ENCODE measurements at regions not wholly inside any gene's neighbourhood (a gene's known extent, or its start where the extent isn't known, plus 50 kb on each side); places are given as distances from the start of the nearest gene placed in this dataset.

- no peak overlapping the region for H3K4me3 ChIP-seq (replicated peaks in 1 of 3)
- no peaks in the 10 kb centered on the region for H3K9me3 ChIP-seq
- H3K36me3 ChIP-seq: no peaks in the 10 kb centered on the region
- DNase-seq: no peak
- TF ChIP-seq POLR2A (IDR thresholded peaks at IDR 0.05): no peak
- H3K4me1 ChIP-seq: no peaks in the 10 kb centered on the region
- H3K27me3 ChIP-seq: no peaks in the 10 kb centered on the region
- WGBS, 2 donors: 36 to 53% methylated on average over 3 of the region's 3 CpGs
- H3K27ac ChIP-seq: no peak overlapping the region
- intact Hi-C loops (cut with DNase I): no loop called here
These were observed 413.5 kb upstream of the GRIA3 start for GRCh38 chrX:122770581-122770980.

GRCh38 chrX:122771933-122772332 is 412.1 kb upstream of the GRIA3 start:
- no peaks in the 10 kb centered on the region for H3K9me3 ChIP-seq
- WGBS, 2 donors: 80 to 82% methylated on average over 4 of the region's 4 CpGs
- no peak for TF ChIP-seq POLR2A (IDR thresholded peaks at IDR 0.05)
- TF ChIP-seq CTCF (IDR thresholded peaks at IDR 0.05): no peak
- H3K36me3 ChIP-seq: no peaks in the 10 kb centered on the region
- DNase-seq: no peak
- no peak overlapping the region for H3K27ac ChIP-seq
- H3K4me1 ChIP-seq: no peaks in the 10 kb centered on the region
- no peaks in the 10 kb centered on the region for H3K27me3 ChIP-seq
- intact Hi-C loops (cut with DNase I): no loop called here
- H3K4me3 ChIP-seq (replicated peaks in 1 of 3): no peak overlapping the region

- intact Hi-C loops (cut with DNase I): no loop called here
- no peaks in the 10 kb centered on the region for H3K27me3 ChIP-seq
- H3K4me1 ChIP-seq: no peaks in the 10 kb centered on the region
- H3K4me3 ChIP-seq (replicated peaks in 1 of 3): no peak overlapping the region
- TF ChIP-seq POLR2A (IDR thresholded peaks at IDR 0.05) (no peak), CTCF (IDR thresholded peaks at IDR 0.05) (no peak)
- 60 to 79% methylated on average over 3 of the region's 3 CpGs for WGBS, 2 donors
- H3K27ac ChIP-seq: no peak overlapping the region
- DNase-seq: no peak
- H3K9me3 ChIP-seq: no peaks in the 10 kb centered on the region
- H3K36me3 ChIP-seq: no peaks in the 10 kb centered on the region
These were observed 406.3 kb upstream of the GRIA3 start for GRCh38 chrX:122777766-122778165.

GRCh38 chrX:122783918-122784317 is 400.2 kb upstream of the GRIA3 start:
- DNase-seq: no peak
- TF ChIP-seq POLR2A (IDR thresholded peaks at IDR 0.05): no peak
- no peak for TF ChIP-seq CTCF (IDR thresholded peaks at IDR 0.05)
- Histone ChIP-seq H3K4me1 (no peaks in the 10 kb centered on the region), H3K4me3 (replicated peaks in 1 of 3) (no peak overlapping the region), H3K27ac (no peak overlapping the region), H3K27me3 (no peaks in the 10 kb centered on the region), H3K36me3 (no peaks in the 10 kb centered on the region), H3K9me3 (no peaks in the 10 kb centered on the region)
- WGBS, 2 donors: 77 to 86% methylated on average over 2 of the region's 2 CpGs
- intact Hi-C loops (cut with DNase I): no loop called here

- H3K36me3 ChIP-seq: no peaks in the 10 kb centered on the region
- H3K27me3 ChIP-seq: no peaks in the 10 kb centered on the region
- intact Hi-C loops (cut with DNase I): no loop called here
- WGBS, 2 donors: 56 to 64% methylated on average over 3 of the region's 3 CpGs
- H3K27ac ChIP-seq: no peak overlapping the region
- TF ChIP-seq POLR2A (IDR thresholded peaks at IDR 0.05) (no peak), CTCF (IDR thresholded peaks at IDR 0.05) (no peak)
- no peaks in the 10 kb centered on the region for H3K4me1 ChIP-seq
- H3K9me3 ChIP-seq: no peaks in the 10 kb centered on the region
- no peak for DNase-seq
- no peak overlapping the region for H3K4me3 ChIP-seq (replicated peaks in 1 of 3)
These were observed 396.8 kb upstream of the GRIA3 start for GRCh38 chrX:122787231-122787630.

- WGBS, 2 donors: 77 to 80% methylated on average over 2 of the region's 2 CpGs
- Histone ChIP-seq H3K4me1 (no peaks in the 10 kb centered on the region), H3K27me3 (no peaks in the 10 kb centered on the region), H3K36me3 (no peaks in the 10 kb centered on the region), H3K4me3 (replicated peaks in 1 of 3) (no peak overlapping the region), H3K9me3 (no peaks in the 10 kb centered on the region), H3K27ac (no peak overlapping the region)
- TF ChIP-seq CTCF (IDR thresholded peaks at IDR 0.05): no peak
- no peak for TF ChIP-seq POLR2A (IDR thresholded peaks at IDR 0.05)
- intact Hi-C loops (cut with DNase I): no loop called here
- DNase-seq: no peak
These were observed 395.9 kb upstream of the GRIA3 start for GRCh38 chrX:122788216-122788615.

Measured in thyroid gland (tissue), 4 donors.